ENCODE measurements at regions not wholly inside any gene's neighbourhood (a gene's known extent, or its start where the extent isn't known, plus 50 kb on each side); places are given as distances from the start of the nearest gene placed in this dataset.
A peak's percentile ranks its signal among the peaks of the same experiment; 100 is the strongest.
"Not testable (repeated sequence)": the region's sequence is repeated elsewhere in the genome, so short reads cannot be mapped to it uniquely, and the experiment has no call there.

DNA sequence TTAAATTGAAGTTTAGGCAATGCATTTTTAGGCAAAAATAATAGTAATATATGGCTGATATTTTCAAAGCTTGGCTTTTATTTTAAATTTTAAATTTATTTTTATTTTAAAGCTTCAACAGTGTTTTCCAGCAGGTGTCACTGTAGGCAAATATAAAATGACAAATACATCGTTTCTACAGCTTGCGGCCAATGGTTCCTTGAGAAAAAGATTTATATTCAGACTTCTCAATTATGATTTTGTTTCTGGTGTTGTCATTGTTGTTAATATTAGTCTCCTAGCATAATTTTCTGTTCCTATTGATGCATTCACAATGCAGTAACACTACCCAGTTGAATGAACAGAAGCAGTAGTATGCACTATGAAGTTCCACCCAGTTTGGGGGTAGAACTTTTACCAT is 220.7 kb upstream of the DNAJC19 start:
- TF ChIP-seq POLR2A (IDR thresholded peaks at IDR 0.05), result no peak
- TF ChIP-seq, protein P1, sequence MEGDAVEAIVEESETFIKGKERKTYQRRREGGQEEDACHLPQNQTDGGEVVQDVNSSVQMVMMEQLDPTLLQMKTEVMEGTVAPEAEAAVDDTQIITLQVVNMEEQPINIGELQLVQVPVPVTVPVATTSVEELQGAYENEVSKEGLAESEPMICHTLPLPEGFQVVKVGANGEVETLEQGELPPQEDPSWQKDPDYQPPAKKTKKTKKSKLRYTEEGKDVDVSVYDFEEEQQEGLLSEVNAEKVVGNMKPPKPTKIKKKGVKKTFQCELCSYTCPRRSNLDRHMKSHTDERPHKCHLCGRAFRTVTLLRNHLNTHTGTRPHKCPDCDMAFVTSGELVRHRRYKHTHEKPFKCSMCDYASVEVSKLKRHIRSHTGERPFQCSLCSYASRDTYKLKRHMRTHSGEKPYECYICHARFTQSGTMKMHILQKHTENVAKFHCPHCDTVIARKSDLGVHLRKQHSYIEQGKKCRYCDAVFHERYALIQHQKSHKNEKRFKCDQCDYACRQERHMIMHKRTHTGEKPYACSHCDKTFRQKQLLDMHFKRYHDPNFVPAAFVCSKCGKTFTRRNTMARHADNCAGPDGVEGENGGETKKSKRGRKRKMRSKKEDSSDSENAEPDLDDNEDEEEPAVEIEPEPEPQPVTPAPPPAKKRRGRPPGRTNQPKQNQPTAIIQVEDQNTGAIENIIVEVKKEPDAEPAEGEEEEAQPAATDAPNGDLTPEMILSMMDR (IDR thresholded peaks at IDR 0.05), result peak in 5 of 7 experiments; percentile 8 to 31 (median 25)
- 9 to 10% methylated on average over 2 of the region's 2 CpGs for WGBS, 2 donors
- DNase-seq (no peak), ATAC-seq (no peak)
- Histone ChIP-seq H3K36me3 (replicated peaks in 1 of 2; ENCODE audit: insufficient read depth in 1 of 2, low read depth in 2 of 2) (no peaks in the 10 kb centered on the region), H3K4me1 (no peaks in the 10 kb centered on the region), H3K27ac (no peak overlapping the region), H3K27me3 (no peaks in the 10 kb centered on the region), H3K4me3 (no peak overlapping the region), H3K9me3 (no peaks in the 10 kb centered on the region)
- intact Hi-C loops (cut with DNase I), result no loop called here

DNA sequence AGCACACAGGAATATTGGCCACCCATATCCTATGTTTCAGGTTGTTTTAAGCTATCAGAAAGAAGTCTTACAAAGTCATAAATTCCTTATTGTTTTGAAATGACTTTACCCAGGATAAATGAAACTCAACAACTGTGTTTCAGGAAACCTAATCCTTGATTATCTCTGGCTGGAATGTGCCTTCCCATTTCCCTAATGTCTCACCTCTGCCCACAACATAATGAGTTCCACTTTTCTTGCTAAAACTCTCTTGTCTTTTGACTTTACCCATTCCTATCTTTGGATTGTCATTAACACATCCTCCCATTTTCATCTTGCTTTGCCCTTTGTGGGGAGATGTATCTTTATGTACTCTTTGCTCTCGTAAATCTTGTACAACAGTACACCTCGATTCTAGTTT is 200.0 kb upstream of the DNAJC19 start:
- no peaks in the 10 kb centered on the region for H3K27me3 ChIP-seq
- H3K4me3 ChIP-seq, result no peak overlapping the region
- TF ChIP-seq POLR2A (IDR thresholded peaks at IDR 0.05), result no peak
- TF ChIP-seq, protein P1 (IDR thresholded peaks at IDR 0.05), result no peak
- no peak overlapping the region for H3K27ac ChIP-seq
- 52 to 64% methylated on average over 2 of the region's 2 CpGs for WGBS, 2 donors
- DNase-seq (no peak), ATAC-seq (no peak)
- H3K4me1 ChIP-seq, result no peaks in the 10 kb centered on the region
- H3K36me3 ChIP-seq (replicated peaks in 1 of 2; ENCODE audit: insufficient read depth in 1 of 2, low read depth in 2 of 2), result no peaks in the 10 kb centered on the region
- intact Hi-C loops (cut with DNase I), result no loop called here
- no peaks in the 10 kb centered on the region for H3K9me3 ChIP-seq

DNA sequence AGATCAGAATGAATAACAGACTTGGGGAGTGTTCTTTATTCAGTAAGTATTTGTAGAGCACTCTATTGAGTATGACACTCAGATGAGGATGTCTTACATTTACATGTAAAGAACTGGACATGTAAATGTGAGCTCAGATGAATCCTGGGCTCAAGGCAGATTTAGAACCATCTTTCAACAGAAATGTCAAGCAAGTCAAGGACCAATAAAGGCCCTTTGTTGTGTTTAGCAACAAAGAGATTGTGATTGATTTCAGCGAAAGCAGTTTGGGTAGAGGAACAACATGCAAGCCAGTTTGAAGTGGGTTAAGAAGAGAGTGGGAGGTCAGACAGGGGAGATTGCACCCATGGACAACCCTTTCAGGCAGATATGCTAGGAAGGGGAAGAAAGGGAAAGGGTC is 194.2 kb upstream of the DNAJC19 start:
- no peaks in the 10 kb centered on the region for H3K36me3 ChIP-seq (replicated peaks in 1 of 2; ENCODE audit: insufficient read depth in 1 of 2, low read depth in 2 of 2)
- no peak overlapping the region for H3K27ac ChIP-seq
- WGBS, 2 donors, result 91 to 100% methylated on average over 1 of the region's 1 CpG
- no peak overlapping the region for H3K4me3 ChIP-seq
- TF ChIP-seq POLR2A (IDR thresholded peaks at IDR 0.05), result no peak
- TF ChIP-seq, protein P1 (IDR thresholded peaks at IDR 0.05), result no peak
- H3K27me3 ChIP-seq, result no peaks in the 10 kb centered on the region
- no peak for ATAC-seq
- DNase-seq, result no peak
- H3K9me3 ChIP-seq, result no peaks in the 10 kb centered on the region
- no peaks in the 10 kb centered on the region for H3K4me1 ChIP-seq
- intact Hi-C loops (cut with DNase I), result no loop called here

DNA sequence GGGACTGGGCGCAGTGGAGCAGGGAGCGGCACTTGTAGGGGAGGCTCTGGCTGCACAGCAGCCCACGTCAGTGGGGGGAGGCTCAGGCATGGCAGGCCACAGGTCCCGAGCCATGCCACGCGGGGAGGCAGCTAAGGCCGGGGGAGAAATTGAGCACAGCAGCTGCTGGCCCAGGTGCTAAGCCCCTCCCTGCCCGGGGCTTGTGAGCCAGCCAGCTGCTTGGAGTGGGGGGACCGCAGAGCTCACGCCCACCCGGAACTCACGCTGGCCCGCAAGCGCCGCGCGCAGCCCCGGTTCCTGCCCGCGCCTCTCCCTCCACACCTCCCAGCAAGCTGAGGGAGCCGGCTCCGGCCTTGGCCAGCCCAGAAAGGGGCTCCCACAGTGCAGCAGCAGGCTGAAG is 193.5 kb upstream of the DNAJC19 start:
- H3K4me3 ChIP-seq; intact Hi-C loops (cut with DNase I); H3K27me3 ChIP-seq; H3K36me3 ChIP-seq (replicated peaks in 1 of 2; ENCODE audit: insufficient read depth in 1 of 2, low read depth in 2 of 2); ATAC-seq; H3K27ac ChIP-seq; H3K9me3 ChIP-seq; H3K4me1 ChIP-seq; DNase-seq: not testable (repeated sequence)
- WGBS, 2 donors, result 87 to 89% methylated on average over 5 to 22 of the region's 22 CpGs

DNA sequence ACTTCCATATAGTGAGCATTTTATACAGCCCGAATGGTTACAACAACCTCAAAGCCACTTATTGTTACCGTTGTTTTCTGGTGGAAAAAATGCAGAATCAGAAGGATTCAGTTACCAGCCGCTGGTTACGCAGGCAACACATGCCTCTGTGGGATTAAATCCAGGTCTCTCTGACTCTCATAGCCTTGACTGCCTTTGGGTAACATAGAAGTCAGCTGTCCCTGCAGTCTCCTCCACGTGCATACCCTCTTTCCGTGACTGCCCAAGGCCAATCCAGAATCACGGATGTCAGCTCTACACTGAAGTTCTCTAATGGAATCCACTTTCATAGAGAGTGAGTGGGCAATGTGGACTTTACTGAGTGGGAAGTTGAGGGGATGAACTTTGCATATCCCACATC is 189.5 kb upstream of the DNAJC19 start:
- ATAC-seq (no peak), DNase-seq (no peak)
- 57 to 68% methylated on average over 7 of the region's 7 CpGs for WGBS, 2 donors
- no peak overlapping the region for H3K27ac ChIP-seq
- no peaks in the 10 kb centered on the region for H3K9me3 ChIP-seq
- intact Hi-C loops (cut with DNase I), result no loop called here
- no peaks in the 10 kb centered on the region for H3K36me3 ChIP-seq (replicated peaks in 1 of 2; ENCODE audit: insufficient read depth in 1 of 2, low read depth in 2 of 2)
- no peak for TF ChIP-seq POLR2A (IDR thresholded peaks at IDR 0.05)
- H3K4me1 ChIP-seq, result peaks cover 7% of the 10 kb centered on the region
- H3K4me3 ChIP-seq, result no peak overlapping the region
- no peaks in the 10 kb centered on the region for H3K27me3 ChIP-seq

DNA sequence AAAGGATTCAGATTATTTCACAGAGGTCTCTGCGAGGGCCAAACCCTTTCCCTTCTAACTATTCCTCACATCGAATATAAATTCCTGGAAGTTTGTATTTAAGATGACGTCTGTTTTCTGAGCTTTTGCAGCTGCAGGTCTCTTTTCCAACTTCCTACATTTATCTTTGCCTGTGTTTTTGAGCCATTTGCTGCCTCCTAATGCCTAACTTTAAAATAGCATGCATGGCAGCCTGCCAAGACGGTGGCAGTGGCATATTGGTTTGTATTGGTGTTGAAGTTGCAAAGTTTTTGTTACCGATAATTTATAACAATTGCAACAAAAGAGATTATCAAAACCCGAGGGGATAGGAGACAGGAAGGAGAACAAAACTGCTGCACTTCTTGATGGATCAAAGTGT is 187.1 kb upstream of the DNAJC19 start:
- no peak overlapping the region for H3K4me3 ChIP-seq
- H3K4me1 ChIP-seq, result peaks cover 7% of the 10 kb centered on the region
- intact Hi-C loops (cut with DNase I), result no loop called here
- 9% methylated on average over 6 of the region's 6 CpGs for WGBS, 2 donors
- peak; percentile 65 for ATAC-seq
- DNase-seq, result peak; percentile 69 to 81 (median 74)
- no peaks in the 10 kb centered on the region for H3K36me3 ChIP-seq (replicated peaks in 1 of 2; ENCODE audit: insufficient read depth in 1 of 2, low read depth in 2 of 2)
- no peak for TF ChIP-seq POLR2A (IDR thresholded peaks at IDR 0.05)
- TF ChIP-seq, protein P1 (IDR thresholded peaks at IDR 0.05), result peak; percentile 26 to 79 (median 68)
- H3K9me3 ChIP-seq, result no peaks in the 10 kb centered on the region
- no peak overlapping the region for H3K27ac ChIP-seq
- no peaks in the 10 kb centered on the region for H3K27me3 ChIP-seq

All from body of pancreas (tissue), 4 donors.